H9 (cell line): ENCODE measurements at regions not wholly inside any gene's neighbourhood (a gene's known extent, or its start where the extent isn't known, plus 50 kb on each side); places are given as distances from the start of the nearest gene placed in this dataset.

Experiments used
- DNase-seq: peaks from one replicate; pipeline ENCODE4 v3.0.0-alpha.2; 2017
- H2AFZ ChIP-seq: one replicate; pipeline ENCODE4 v1.6.1; 2013; ENCODE audit warnings: mild to moderate bottlenecking, low read length, control low read depth, moderate library complexity
- H2AK5ac ChIP-seq: 2 replicates; pipeline ENCODE4 v1.6.1; 2013; ENCODE audit warnings: low read length, control low read depth, mixed read lengths; ENCODE audit not compliant: insufficient read length
- H2BK120ac ChIP-seq: one replicate; pipeline ENCODE4 v1.6.1; 2013; ENCODE audit warnings: low read depth, mild to moderate bottlenecking, low read length, control low read depth, inconsistent platforms; ENCODE audit not compliant: poor library complexity, severe bottlenecking
- H2BK12ac ChIP-seq: 2 replicates; pipeline ENCODE4 v1.6.1; 2013; ENCODE audit warnings: low read length, control low read depth, mixed read lengths, low read depth; ENCODE audit not compliant: insufficient read length
- H2BK15ac ChIP-seq: 2 replicates; pipeline ENCODE4 v1.6.1; 2013; ENCODE audit warnings: low read depth, low read length, control low read depth
- H2BK20ac ChIP-seq: one replicate; pipeline ENCODE4 v1.6.1; 2013; ENCODE audit warnings: low read depth, mild to moderate bottlenecking, low read length, control low read depth, inconsistent platforms; ENCODE audit not compliant: poor library complexity, severe bottlenecking
- H2BK5ac ChIP-seq: 2 replicates; pipeline ENCODE4 v1.6.1; 2013; ENCODE audit warnings: low read length, control low read depth, mixed read lengths; ENCODE audit not compliant: insufficient read length
- H3K14ac ChIP-seq: 2 replicates; pipeline ENCODE4 v1.6.1; 2013; ENCODE audit warnings: low read length, control low read depth; ENCODE audit not compliant: insufficient read depth
- H3K18ac ChIP-seq: 2 replicates; pipeline ENCODE4 v1.6.1; 2013; ENCODE audit warnings: low read depth, mild to moderate bottlenecking, mixed read lengths, low read length, control low read depth; ENCODE audit not compliant: insufficient read length
- H3K23ac ChIP-seq: 2 replicates; pipeline ENCODE4 v1.6.1; 2013; ENCODE audit warnings: low read length, control low read depth, mixed read lengths, low read depth; ENCODE audit not compliant: insufficient read length
- H3K23me2 ChIP-seq: 2 replicates; pipeline ENCODE4 v1.6.1; 2013; ENCODE audit warnings: low read depth, mild to moderate bottlenecking, mixed read lengths, low read length, control low read depth; ENCODE audit not compliant: insufficient read length, poor library complexity, severe bottlenecking
- H3K27ac ChIP-seq: 2 replicates; pipeline ENCODE4 v1.5.1; 2013; ENCODE audit warnings: low read length, control low read depth, mixed read lengths, low read depth; ENCODE audit not compliant: insufficient read length
- H3K27me3 ChIP-seq: 2 replicates; pipeline ENCODE4 v1.6.1; 2013; ENCODE audit warnings: low read length, control low read depth, inconsistent platforms; ENCODE audit not compliant: insufficient read depth
- H3K4ac ChIP-seq: 2 replicates; pipeline ENCODE4 v1.6.1; 2013; ENCODE audit warnings: low read depth, mild to moderate bottlenecking, control low read depth, inconsistent platforms, low read length, moderate library complexity
- H3K4me1 ChIP-seq: 2 replicates; pipeline ENCODE4 v1.6.1; 2013; ENCODE audit warnings: low read length, control low read depth, inconsistent platforms; ENCODE audit not compliant: insufficient read depth
- H3K4me2 ChIP-seq: 2 replicates; pipeline ENCODE4 v1.6.1; 2013; ENCODE audit warnings: low read length, control low read depth, mixed read lengths; ENCODE audit not compliant: insufficient read length, insufficient read depth
- H3K56ac ChIP-seq: 2 replicates; pipeline ENCODE4 v1.6.1; 2013; ENCODE audit warnings: low read depth, mild to moderate bottlenecking, mixed read lengths, low read length, control low read depth; ENCODE audit not compliant: insufficient read length
- H3K79me1 ChIP-seq: 2 replicates; pipeline ENCODE4 v1.6.1; 2013; ENCODE audit warnings: low read depth, mild to moderate bottlenecking, moderate library complexity, low read length, control low read depth, inconsistent platforms; ENCODE audit not compliant: insufficient read depth, poor library complexity, severe bottlenecking
- H3K79me2 ChIP-seq: 2 replicates; pipeline ENCODE4 v1.6.1; 2013; ENCODE audit warnings: low read length, control low read depth, inconsistent platforms; ENCODE audit not compliant: insufficient read depth
- H3K9ac ChIP-seq: 2 replicates; pipeline ENCODE4 v1.6.1; 2013; ENCODE audit warnings: low read length, control low read depth, mixed read lengths; ENCODE audit not compliant: insufficient read length; ENCODE audit errors: extremely low read depth
- H3K9me3 ChIP-seq: one replicate; pipeline ENCODE4 v1.6.1; 2013; ENCODE audit warnings: low read depth, low read length, inconsistent platforms; ENCODE audit not compliant: control insufficient read depth
- H3T11ph ChIP-seq: one replicate; pipeline ENCODE4 v1.6.1; 2013; ENCODE audit warnings: mild to moderate bottlenecking, low read length, control low read depth, inconsistent platforms
- H4K20me1 ChIP-seq: one replicate; pipeline ENCODE4 v1.6.1; 2013; ENCODE audit not compliant: control insufficient read depth, insufficient read length, insufficient read depth
- H4K5ac ChIP-seq: 2 replicates; pipeline ENCODE4 v1.6.1; 2013; ENCODE audit warnings: low read depth, mild to moderate bottlenecking, mixed read lengths, low read length, control low read depth; ENCODE audit not compliant: insufficient read length
- H4K8ac ChIP-seq: replicated peaks from 2 replicates; pipeline ENCODE4 v1.6.1; 2013; ENCODE audit warnings: low read length, control low read depth, mixed read lengths, low read depth; ENCODE audit not compliant: insufficient read length
- H4K91ac ChIP-seq: 2 replicates; pipeline ENCODE4 v1.6.1; 2013; ENCODE audit warnings: low read depth, mild to moderate bottlenecking, moderate library complexity, mixed read lengths, low read length, control low read depth; ENCODE audit not compliant: insufficient read length
- H3K27ac Mint-ChIP-seq, 3 experiments: 2 replicates in 2 of 3; 3 replicates in 1 of 3; pipeline ENCODE4 v1.8.0; 2020 to 2021; ENCODE audit warnings: mixed read lengths in 3 of 3, mild to moderate bottlenecking in 1 of 3, moderate library complexity in 1 of 3
- H3K27me3 Mint-ChIP-seq: 2 replicates; pipeline ENCODE4 v1.8.0; 2021; ENCODE audit warnings: low read depth, mild to moderate bottlenecking, moderate library complexity, mixed read lengths
- H3K36me3 Mint-ChIP-seq, 3 experiments: 2 replicates in 2 of 3; 3 replicates in 1 of 3; pipeline ENCODE4 v1.8.0; 2020 to 2021; ENCODE audit warnings: low read depth in 3 of 3, mixed read lengths in 3 of 3; ENCODE audit not compliant: insufficient read depth in 1 of 3
- H3K4me1 Mint-ChIP-seq, 2 experiments: 2 replicates each; pipeline ENCODE4 v1.8.0; 2020; ENCODE audit warnings: mixed read lengths in 2 of 2
- H3K4me3 Mint-ChIP-seq, 2 experiments: 2 replicates in 1 of 2; 3 replicates in 1 of 2; pipeline ENCODE4 v1.8.0; 2020 to 2021; ENCODE audit warnings: mild to moderate bottlenecking in 2 of 2, mixed read lengths in 2 of 2, moderate library complexity in 1 of 2
- H3K9me3 Mint-ChIP-seq, 2 experiments: 2 replicates in 1 of 2; 3 replicates in 1 of 2; pipeline ENCODE4 v1.8.0; 2020; ENCODE audit warnings: mild to moderate bottlenecking in 2 of 2, mixed read lengths in 2 of 2, moderate library complexity in 1 of 2
- CTCF ChIP-seq: fragments of 200-600 bp; sonication (generic); conservative IDR thresholded peaks from 3 replicates; pipeline ENCODE4 v1.8.0; 2021; ENCODE audit warnings: antibody characterized with exemption, mild to moderate bottlenecking
- WGBS: extraction: QIAGEN DNeasy Blood & Tissue Kit; methylation state at CpG from one replicate; pipeline ENCODE4 v1.1.7; 2013; ENCODE audit warnings: missing lambda C conversion rate, low lambda C conversion rate, mixed read lengths; ENCODE audit not compliant: insufficient read length; ENCODE audit errors: extremely low coverage; 5-methylcytosine and 5-hydroxymethylcytosine counted together

DNA sequence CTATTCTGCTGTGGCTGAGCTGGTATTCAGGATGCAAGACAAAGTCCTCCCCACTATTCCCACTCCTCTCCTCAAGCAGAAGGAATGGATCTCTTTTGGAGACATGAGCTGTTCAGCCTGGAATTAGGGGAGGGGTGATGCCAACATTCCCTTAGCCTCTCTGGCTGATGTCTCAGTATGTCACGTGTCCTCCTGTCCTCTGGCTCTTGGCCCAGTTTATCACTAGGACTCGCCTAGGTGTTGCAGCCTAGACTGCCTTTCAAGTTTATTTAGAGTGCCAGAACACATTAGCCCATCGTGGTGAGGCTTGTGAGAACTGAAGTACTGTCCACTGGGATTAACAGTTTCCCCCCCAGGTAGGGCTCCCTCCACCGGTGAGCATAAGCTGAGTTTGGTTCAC is 239.9 kb upstream of the MIS18BP1 start:
- Histone ChIP-seq H3K9ac (no peak overlapping the region), H2BK5ac (no peak overlapping the region), H3K27ac (no peak overlapping the region), H3K56ac (no peak overlapping the region), H3K18ac (no peak overlapping the region), H3K79me2 (no peaks in the 10 kb centered on the region), H3T11ph (no peak overlapping the region), H3K14ac (no peak overlapping the region), H2BK120ac (no peak overlapping the region), H2AK5ac (no peak overlapping the region), H4K5ac (no peak overlapping the region), H4K8ac (no peak overlapping the region), H3K4me1 (no peaks in the 10 kb centered on the region), H3K79me1 (no peaks in the 10 kb centered on the region), H3K4me2 (no peak overlapping the region), H2BK15ac (no peak overlapping the region), H2BK12ac (no peak overlapping the region), H3K4ac (no peak overlapping the region), H4K91ac (no peak overlapping the region), H3K9me3 (no peaks in the 10 kb centered on the region), H3K23ac (no peak overlapping the region), H2BK20ac (no peak overlapping the region), H3K27me3 (no peaks in the 10 kb centered on the region), H2AFZ (no peak overlapping the region), H4K20me1 (no peaks in the 10 kb centered on the region), H3K23me2 (no peaks in the 10 kb centered on the region)
- H3K4me3 Mint-ChIP-seq: no peak overlapping the region
- TF ChIP-seq CTCF: no peak
- WGBS: no CpG with 5 or more reads among the region's 4 CpGs
- H3K4me1 Mint-ChIP-seq: no peaks in the 10 kb centered on the region
- H3K9me3 Mint-ChIP-seq: peaks cover 5 to 11% of the 10 kb centered on the region in 2 experiments
- no peaks in the 10 kb centered on the region for H3K27me3 Mint-ChIP-seq
- DNase-seq: no peak
- peaks cover 2 to 9% (median 3%) of the 10 kb centered on the region in 3 experiments; a peak in 4 of 7 replicates for H3K36me3 Mint-ChIP-seq
- no peak overlapping the region; a peak in 1 of 7 replicates for H3K27ac Mint-ChIP-seq
